Endodermal cell (in vitro differentiated cells): ENCODE measurements at regions not wholly inside any gene's neighbourhood (a gene's known extent, or its start where the extent isn't known, plus 50 kb on each side); places are given as distances from the start of the nearest gene placed in this dataset.

ENCODE experiments used
- DNase-seq: peaks from one replicate; pipeline ENCODE4 v3.0.0-alpha.2; 2017
- H3K27ac ChIP-seq: 2 replicates; pipeline ENCODE4 v1.5.1; 2013; ENCODE audit warnings: mild to moderate bottlenecking, low read depth, low read length, moderate library complexity
- H3K27me3 ChIP-seq: 2 replicates; pipeline ENCODE4 v1.6.1; 2013; ENCODE audit warnings: mild to moderate bottlenecking, low read length, moderate library complexity; ENCODE audit not compliant: insufficient read depth, control insufficient read depth, poor library complexity, severe bottlenecking
- H3K36me3 ChIP-seq: 2 replicates; pipeline ENCODE4 v1.7.0; 2013; ENCODE audit warnings: mild to moderate bottlenecking, low read length, moderate library complexity; ENCODE audit not compliant: control insufficient read depth, insufficient read depth
- H3K4me1 ChIP-seq: one replicate; pipeline ENCODE4 v1.7.0; 2013; ENCODE audit warnings: low read length; ENCODE audit not compliant: control insufficient read depth, insufficient read depth
- H3K4me3 ChIP-seq: 2 replicates; pipeline ENCODE4 v1.5.1; 2013; ENCODE audit warnings: mild to moderate bottlenecking, low read length, moderate library complexity
- H3K9ac ChIP-seq: 2 replicates; pipeline ENCODE4 v1.6.1; 2013; ENCODE audit warnings: mild to moderate bottlenecking, low read length, moderate library complexity; ENCODE audit not compliant: poor library complexity, severe bottlenecking; ENCODE audit errors: extremely low read depth
- H3K9me3 ChIP-seq: 2 replicates; pipeline ENCODE4 v1.6.1; 2013; ENCODE audit warnings: mild to moderate bottlenecking, low read length, moderate library complexity; ENCODE audit not compliant: control insufficient read depth
- H3K27ac Mint-ChIP-seq: 2 replicates; pipeline ENCODE4 v1.8.0; 2020; ENCODE audit warnings: mixed read lengths
- H3K27me3 Mint-ChIP-seq: 2 replicates; pipeline ENCODE4 v1.8.0; 2021; ENCODE audit warnings: mild to moderate bottlenecking, mixed read lengths; ENCODE audit not compliant: insufficient read depth
- H3K36me3 Mint-ChIP-seq: 2 replicates; pipeline ENCODE4 v1.8.0; 2020; ENCODE audit warnings: low read depth, mixed read lengths
- H3K4me1 Mint-ChIP-seq: 2 replicates; pipeline ENCODE4 v1.8.0; 2020; ENCODE audit warnings: mixed read lengths
- H3K4me3 Mint-ChIP-seq: 2 replicates; pipeline ENCODE4 v1.8.0; 2020; ENCODE audit warnings: mild to moderate bottlenecking, moderate library complexity, mixed read lengths
- H3K9me3 Mint-ChIP-seq: 2 replicates; pipeline ENCODE4 v1.8.0; 2020; ENCODE audit warnings: mild to moderate bottlenecking, mixed read lengths
- WGBS, 2 experiments: methylation state at CpG; one replicate each; pipeline versions ENCODE4 v1.1.5 to v1.1.7; 2013; ENCODE audit warnings: missing lambda C conversion rate in 2 of 2, mixed read lengths in 1 of 2; ENCODE audit not compliant: insufficient coverage in 1 of 2, insufficient read length in 1 of 2; 5-methylcytosine and 5-hydroxymethylcytosine counted together
- TF ChIP-seq, protein P1 (sequence below): fragments of 200-600 bp; sonication (generic); conservative IDR thresholded peaks from 2 replicates; pipeline ENCODE4 v1.5.0; 2021; ENCODE audit warnings: antibody characterized with exemption, mild to moderate bottlenecking

DNA sequence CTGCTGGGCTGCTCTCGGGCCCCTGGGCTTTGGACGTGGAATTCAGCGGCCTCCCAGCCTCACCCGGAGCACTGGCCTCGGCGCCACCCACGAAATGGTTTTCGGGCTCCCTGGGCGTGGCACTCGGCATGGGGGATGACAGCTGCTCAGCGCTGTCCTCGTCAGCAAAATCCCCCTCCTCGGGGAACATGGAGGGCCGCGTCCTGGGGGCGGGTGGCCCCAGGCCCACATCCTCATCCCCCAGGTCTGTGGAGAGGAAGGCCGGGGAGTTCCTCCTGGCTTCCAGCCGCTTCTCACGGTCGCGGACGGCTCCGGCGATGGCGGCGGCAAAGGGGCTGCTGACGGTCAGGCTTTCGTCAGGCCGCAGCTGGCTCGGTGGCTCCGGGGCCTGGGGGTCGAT lies 88.4 kb downstream of the CTTN start:
- Histone ChIP-seq H3K4me1 (no peaks in the 10 kb centered on the region), H3K27me3 (no peaks in the 10 kb centered on the region), H3K9ac (no peak overlapping the region), H3K36me3 (no peaks in the 10 kb centered on the region), H3K27ac (no peak overlapping the region), H3K4me3 (no peak overlapping the region), H3K9me3 (peaks cover 11% of the 10 kb centered on the region)
- H3K4me1 Mint-ChIP-seq = peaks cover 10% of the 10 kb centered on the region
- no peak for DNase-seq
- H3K4me3 Mint-ChIP-seq = no peak overlapping the region
- peaks cover 34% of the 10 kb centered on the region for H3K36me3 Mint-ChIP-seq
- H3K27me3 Mint-ChIP-seq = no peaks in the 10 kb centered on the region
- H3K9me3 Mint-ChIP-seq = peaks cover 13% of the 10 kb centered on the region
- TF ChIP-seq, protein P1, sequence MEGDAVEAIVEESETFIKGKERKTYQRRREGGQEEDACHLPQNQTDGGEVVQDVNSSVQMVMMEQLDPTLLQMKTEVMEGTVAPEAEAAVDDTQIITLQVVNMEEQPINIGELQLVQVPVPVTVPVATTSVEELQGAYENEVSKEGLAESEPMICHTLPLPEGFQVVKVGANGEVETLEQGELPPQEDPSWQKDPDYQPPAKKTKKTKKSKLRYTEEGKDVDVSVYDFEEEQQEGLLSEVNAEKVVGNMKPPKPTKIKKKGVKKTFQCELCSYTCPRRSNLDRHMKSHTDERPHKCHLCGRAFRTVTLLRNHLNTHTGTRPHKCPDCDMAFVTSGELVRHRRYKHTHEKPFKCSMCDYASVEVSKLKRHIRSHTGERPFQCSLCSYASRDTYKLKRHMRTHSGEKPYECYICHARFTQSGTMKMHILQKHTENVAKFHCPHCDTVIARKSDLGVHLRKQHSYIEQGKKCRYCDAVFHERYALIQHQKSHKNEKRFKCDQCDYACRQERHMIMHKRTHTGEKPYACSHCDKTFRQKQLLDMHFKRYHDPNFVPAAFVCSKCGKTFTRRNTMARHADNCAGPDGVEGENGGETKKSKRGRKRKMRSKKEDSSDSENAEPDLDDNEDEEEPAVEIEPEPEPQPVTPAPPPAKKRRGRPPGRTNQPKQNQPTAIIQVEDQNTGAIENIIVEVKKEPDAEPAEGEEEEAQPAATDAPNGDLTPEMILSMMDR = no peak
- H3K27ac Mint-ChIP-seq = no peak overlapping the region
- WGBS, 2 experiments = 94 to 95% methylated on average over 21 to 32 of the region's 32 CpGs

DNA sequence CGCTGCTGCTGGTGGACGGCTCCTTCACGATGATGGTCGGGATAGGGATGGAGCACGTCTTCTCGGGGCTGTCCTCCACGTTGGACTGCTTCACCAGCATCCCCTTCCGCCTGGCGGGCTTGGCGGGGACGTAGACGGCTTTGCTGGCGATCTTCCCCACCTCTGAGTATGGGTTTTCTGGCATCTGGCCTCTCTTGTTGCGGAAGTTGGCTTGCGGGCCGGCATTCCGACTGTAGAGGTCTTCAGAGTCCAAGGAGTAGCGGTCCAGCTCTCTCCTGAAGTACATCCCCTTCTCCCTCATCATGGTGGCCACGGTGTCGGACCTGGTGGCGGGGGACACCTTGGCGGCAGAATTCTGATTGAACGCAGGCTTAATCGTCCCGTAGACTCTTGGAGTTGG lies 88.8 kb downstream of the CTTN start:
- H3K27ac ChIP-seq = no peak overlapping the region
- DNase-seq = no peak
- no peak overlapping the region for H3K27ac Mint-ChIP-seq
- peaks cover 14% of the 10 kb centered on the region for H3K9me3 Mint-ChIP-seq
- H3K27me3 ChIP-seq = no peaks in the 10 kb centered on the region
- no peaks in the 10 kb centered on the region for H3K27me3 Mint-ChIP-seq
- H3K36me3 Mint-ChIP-seq = peaks cover 34% of the 10 kb centered on the region
- 96% methylated on average over 19 to 25 of the region's 25 CpGs for WGBS, 2 experiments
- H3K4me1 Mint-ChIP-seq = peaks cover 10% of the 10 kb centered on the region
- peaks cover 11% of the 10 kb centered on the region for H3K9me3 ChIP-seq
- no peaks in the 10 kb centered on the region for H3K36me3 ChIP-seq
- H3K4me3 Mint-ChIP-seq = no peak overlapping the region
- TF ChIP-seq, protein P1 = no peak
- no peaks in the 10 kb centered on the region for H3K4me1 ChIP-seq
- no peak overlapping the region for H3K9ac ChIP-seq
- H3K4me3 ChIP-seq = no peak overlapping the region

DNA sequence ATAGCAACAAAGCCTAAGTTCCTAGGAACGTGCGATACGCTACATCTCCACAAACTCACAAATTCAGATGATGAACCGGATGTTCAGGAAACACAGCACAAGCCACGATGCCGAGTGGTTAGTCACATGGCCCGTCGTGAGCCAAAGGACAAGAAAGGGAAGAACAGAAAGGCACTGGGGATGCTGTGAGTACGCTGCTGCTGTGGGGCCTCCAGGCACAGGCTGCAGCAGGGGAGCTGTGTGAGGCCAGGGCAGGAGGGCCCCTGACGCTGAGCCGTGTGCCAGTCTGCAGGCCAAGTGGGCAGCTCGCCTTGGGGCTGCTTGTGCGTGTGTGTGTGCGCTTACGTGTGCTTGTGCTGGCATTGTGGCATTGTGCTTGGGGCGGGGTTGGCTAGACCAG lies 89.4 kb downstream of the CTTN start:
- Mint-ChIP-seq H3K4me1 (peaks cover 10% of the 10 kb centered on the region), H3K4me3 (no peak overlapping the region), H3K36me3 (peaks cover 34% of the 10 kb centered on the region), H3K27me3 (no peaks in the 10 kb centered on the region), H3K27ac (no peak overlapping the region), H3K9me3 (peaks cover 14% of the 10 kb centered on the region)
- H3K4me1 ChIP-seq = no peaks in the 10 kb centered on the region
- WGBS, 2 experiments = 95 to 98% methylated on average over 11 to 16 of the region's 16 CpGs
- DNase-seq = no peak
- peaks cover 11% of the 10 kb centered on the region for H3K9me3 ChIP-seq
- no peak overlapping the region for H3K9ac ChIP-seq
- TF ChIP-seq, protein P1 = no peak
- H3K27me3 ChIP-seq = no peaks in the 10 kb centered on the region
- no peaks in the 10 kb centered on the region for H3K36me3 ChIP-seq
- no peak overlapping the region for H3K4me3 ChIP-seq
- no peak overlapping the region for H3K27ac ChIP-seq
